Right ventricle myocardium superior (tissue), 1 donor: ENCODE measurements at regions not wholly inside any gene's neighbourhood (a gene's known extent, or its start where the extent isn't known, plus 50 kb on each side); places are given as distances from the start of the nearest gene placed in this dataset.

ENCODE experiments used
- ATAC-seq: fragments of 200-7000 bp; cut with Tn5 transposase; one replicate; pipeline ENCODE4 v1.9.1; 2020; ENCODE audit warnings: mild to moderate bottlenecking; ENCODE audit not compliant: poor library complexity
- DNase-seq: peaks from one replicate; pipeline ENCODE4 v3.0.0-alpha.2; 2020
- intact Hi-C: fragments of 100-400 bp; cut with DNase I; formaldehyde crosslinking; loops from one replicate; pipeline ENCODE4 v1.11.2; 2022
- donor health status: DM: no; HTN: yes; CAD: no; lungs with severe emphysema.

DNA sequence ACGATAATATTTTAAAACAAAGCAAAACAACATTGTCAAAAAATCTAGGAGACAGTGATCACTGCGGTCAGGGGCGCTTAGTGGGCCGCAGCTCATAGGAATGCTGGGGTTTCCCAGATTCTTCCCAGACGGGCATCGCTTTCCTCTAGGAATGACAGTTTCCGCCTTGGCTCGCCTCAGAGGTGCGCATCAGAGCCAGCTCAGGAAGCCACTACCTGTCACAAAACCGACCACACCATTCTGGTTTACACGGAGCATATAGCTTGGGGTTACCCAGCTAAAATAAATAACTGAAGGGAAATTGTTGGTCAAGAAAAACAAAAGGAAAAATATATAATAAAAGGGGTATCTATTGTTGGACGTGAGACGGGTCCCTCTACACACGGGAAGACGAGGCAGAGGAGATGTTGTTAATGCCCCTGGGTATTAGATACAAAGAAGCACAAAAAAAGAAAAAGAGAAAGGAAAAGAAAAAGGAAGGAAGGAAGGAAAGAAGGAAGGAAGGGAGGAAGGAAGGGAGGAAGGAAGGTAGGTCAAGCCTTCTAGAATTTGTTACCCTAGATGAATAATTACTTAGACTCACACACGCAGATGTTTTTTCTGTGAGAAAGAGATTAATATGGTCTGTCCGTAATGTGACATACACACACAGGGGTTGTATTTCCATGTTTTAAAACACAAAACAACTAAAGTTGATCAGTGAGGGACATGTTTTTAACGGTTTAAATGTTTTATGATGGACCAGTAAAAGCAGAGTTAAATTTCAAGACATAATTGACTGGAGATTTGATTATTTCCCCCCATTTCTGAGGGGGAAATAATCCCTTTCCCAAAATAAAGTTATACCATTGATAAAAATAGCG, 292.4 kb upstream of the NFE2L3 start:
- no peak for ATAC-seq
- DNase-seq, result no peak
- intact Hi-C loops, result no loop called here

DNA sequence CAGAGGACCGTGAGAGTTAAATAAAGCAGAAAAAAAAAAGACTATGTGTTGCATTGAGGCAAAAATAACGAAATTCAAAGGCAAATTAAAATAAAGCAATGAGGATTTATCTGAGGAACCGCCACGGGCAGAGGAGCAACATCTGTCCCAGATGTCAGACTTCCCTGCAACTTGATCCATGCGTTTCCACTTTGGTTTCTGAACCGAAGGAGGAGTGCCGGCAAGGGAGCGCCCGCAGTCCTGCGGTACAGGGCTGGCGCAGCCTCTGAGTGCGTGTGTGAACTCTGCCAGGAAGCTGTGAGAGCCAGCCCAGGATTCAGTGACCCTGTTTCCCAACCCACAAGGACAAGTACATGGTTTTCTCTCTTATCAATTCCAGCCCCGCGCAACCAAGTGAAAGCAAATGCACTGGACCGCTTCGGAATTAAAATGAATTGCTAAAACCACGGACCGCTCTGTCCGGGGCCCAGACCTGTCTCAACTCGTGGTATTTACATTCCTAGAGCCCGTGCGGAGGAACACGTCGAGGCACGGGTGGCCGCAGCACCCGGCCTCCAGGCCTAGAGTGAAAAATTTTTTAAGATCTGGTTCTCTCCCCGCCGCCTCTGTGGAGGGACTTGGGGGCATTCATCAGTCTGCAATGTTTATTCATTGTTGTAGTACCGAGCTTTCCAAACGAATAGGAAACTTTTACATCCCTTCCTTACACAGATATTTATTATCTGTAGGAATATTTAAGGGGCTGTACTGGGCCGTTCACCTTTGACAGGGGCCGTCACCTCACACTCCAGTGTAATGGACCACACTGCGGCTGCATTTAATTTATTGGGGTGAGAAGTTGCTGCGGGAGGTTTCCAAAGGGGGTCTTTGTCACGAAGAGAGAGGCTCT, 291.5 kb upstream of the NFE2L3 start:
- intact Hi-C loops, result no loop called here
- ATAC-seq (no peak), DNase-seq (no peak)

DNA sequence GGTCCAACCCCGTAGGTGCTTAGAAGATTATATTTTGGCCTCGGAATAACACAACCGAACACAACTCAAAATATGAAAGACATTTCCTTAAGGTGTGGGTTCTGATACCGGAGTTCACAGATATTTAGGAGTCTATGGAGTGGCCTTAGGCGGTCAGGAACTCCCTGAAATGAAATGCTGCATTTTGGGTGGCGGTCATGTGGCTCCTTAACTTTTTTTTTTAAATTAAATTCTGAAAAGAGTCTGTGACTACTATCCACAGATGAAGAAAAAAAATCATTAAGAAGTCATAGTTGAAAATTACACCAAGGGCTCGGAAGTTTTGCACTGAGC, 290.9 kb upstream of the NFE2L3 start:
- DNase-seq (no peak), ATAC-seq (no peak)

DNA sequence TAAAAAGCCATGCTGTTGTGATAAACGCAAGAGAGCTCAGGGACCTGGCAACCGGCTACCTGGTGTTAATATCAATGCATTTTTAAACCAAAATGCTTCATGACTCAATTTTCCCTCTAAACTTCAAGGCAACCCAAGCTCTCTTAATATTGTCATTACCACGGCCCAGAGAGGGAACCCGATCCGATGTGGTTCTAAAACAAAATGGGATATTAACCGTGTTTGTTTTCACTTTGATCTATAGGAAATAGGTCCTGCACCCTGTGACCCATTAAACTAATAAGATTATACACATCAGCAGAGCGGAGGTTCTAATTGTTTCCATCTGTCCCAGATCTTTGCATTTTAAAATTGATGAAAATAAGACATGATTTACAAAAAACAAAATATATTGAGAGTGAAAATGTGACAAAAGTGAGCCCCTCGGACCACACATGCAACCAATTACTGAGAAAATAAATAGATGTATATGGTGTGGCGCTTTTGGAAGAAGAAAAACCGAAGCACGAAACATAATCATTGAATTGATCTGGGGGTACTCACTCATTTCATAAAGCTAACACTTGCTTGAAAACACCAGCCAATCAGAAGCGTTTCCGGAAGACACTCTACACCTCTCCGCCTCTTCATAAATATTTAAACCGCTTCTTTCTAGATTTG, 290.3 kb upstream of the NFE2L3 start:
- DNase-seq, result no peak
- no peak for ATAC-seq
- intact Hi-C loops, result no loop called here

More for the DNA sequence above, 290.9 kb upstream of the NFE2L3 start:
- intact Hi-C loops, result no loop called here

DNA sequence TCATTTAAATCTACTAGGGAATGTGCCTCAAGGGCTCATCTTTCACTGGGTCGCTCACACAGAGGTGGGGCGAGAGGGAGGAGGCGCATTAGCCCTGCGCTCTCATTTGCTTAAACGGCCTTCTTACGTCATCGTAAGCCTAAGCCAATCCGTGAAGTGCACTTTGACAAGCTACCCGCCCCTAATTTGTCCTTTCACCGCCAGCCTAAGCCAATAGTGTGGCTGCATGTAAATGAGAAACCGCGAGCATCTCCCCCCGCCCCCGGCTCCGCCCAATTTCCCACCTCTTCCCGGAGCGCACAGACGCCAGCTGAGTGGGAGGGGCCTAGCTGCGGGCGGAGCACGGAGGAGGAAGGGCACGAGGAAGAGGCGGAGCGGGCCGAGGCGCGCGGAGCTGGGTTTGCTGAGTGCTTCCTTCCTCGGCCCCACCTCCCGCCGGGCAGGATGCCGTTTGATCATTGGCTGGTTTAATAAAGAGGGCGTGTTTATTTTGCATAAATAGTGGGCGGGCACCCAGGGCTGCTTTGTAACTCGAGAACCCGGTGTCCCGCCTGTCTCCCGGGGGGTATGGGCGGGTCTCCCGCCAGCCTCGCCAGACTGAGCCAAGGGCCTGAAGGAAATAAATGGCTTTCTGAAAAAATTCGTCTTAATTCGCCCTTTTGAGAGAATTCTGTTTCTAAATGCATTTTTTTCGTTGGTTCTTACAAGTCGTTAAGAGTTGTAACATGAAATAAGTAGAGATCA, 289.6 kb upstream of the NFE2L3 start:
- ATAC-seq (peak; percentile 84), DNase-seq (peak; percentile 91)
- intact Hi-C loops, result no loop called here

DNA sequence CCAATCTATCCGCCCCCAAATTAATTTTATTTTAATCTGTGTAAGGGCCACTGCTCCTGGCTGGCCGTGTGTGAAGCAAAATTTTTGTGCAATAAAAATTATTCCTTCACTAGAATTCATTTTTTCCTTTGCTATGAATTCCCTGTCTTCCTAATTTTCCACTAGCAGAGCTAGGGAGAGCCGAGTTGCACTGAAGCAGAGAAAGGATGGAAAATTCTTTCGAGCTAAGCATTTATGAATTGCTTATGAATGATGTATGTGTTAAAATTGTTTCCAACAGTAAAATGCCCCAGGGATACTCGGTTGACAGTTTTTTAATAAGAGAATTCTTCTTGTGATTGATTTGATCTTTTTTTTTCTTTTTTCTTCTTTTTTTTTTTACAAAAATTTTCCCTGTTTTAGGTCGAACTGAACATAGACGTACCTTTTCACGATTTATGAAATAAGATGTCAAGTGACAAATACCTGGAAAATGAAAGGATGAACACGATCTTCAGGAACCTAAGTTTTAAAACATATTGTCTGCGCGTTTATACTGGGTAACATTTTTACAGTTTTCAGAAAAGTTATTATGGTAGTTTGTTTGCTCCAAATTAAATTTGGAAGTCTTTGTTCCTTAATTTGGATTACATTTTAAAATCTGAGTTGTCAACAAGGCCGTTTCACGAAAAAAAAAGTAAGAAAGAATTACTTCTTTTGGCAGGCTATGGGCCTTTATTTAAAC, 288.8 kb upstream of the NFE2L3 start:
- DNase-seq (no peak), ATAC-seq (no peak)
- intact Hi-C loops, result no loop called here

DNA sequence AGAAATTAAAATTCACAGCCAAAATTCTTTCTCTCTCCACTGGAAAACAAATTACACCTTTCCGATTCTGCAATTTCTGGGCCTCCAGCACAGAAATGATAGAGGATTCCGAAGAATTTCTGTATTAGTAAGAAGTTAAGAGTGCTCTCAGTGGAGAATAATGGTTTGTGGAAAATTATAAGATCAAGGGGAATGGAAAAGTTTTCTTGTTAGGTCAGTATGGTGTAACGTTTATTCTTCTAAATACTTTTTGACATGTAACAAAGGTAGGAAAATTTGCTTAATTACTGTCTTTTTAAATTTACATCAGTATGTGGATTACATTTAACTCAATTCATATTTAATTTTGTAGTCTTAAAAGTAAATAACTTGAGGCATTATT, 288.3 kb upstream of the NFE2L3 start:
- ATAC-seq (no peak), DNase-seq (no peak)
- intact Hi-C loops, result no loop called here

DNA sequence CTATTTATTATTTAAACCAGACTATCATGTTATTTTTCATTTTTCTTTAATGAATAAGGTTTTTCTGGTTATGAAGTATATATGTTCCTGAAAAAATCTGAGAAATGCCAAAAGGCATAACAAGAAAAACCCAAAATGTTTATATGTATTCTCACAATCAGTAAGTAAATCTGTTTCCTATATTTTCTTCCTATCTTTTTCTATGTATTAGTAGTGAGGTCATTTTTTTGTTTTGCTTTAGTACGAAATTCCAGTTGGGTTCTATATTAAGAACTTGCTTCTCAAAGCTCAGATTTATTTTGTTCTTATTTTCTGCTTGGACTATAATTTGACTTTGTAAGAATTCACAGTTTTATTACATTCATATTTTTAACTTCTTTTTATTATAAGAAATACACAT, 287.5 kb upstream of the NFE2L3 start:
- intact Hi-C loops, result no loop called here
- no peak for DNase-seq
- ATAC-seq, result no peak

DNA sequence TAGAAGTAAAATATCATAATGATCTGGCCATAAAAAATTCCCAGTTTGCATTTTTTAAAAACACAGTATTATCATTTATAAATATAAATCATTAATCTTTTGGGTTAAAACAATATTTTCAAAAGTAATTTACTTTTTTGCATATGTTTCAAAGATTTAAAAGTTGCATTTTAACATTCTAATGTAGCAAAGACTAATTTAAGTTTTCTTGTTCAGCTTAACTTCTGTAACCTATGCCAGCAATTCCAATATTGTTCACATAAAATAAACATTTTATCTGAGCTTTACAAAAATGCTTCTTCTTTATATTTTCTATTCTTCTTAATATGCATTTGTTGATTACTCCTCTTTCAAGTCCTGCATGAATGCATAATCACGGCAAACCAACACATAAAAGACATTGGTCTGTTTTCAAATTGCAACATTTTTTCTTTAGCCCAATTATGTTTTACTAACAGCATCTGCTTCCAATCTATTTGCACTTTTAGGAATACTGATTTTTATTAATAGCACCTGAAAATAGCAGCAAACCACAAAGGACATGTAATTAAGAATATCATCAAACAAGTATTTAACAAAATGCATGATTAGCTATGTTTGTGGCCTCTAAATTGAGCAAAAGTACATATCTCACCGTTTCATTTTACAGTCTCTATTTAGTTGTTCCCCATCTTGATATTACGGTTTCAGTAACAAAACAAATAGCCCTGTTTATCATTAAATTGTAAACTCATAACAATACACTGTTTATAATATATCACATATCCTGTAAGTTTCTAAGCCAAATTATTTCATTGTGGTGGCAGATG, 286.9 kb upstream of the NFE2L3 start:
- intact Hi-C loops, result no loop called here
- ATAC-seq (no peak), DNase-seq (no peak)

DNA sequence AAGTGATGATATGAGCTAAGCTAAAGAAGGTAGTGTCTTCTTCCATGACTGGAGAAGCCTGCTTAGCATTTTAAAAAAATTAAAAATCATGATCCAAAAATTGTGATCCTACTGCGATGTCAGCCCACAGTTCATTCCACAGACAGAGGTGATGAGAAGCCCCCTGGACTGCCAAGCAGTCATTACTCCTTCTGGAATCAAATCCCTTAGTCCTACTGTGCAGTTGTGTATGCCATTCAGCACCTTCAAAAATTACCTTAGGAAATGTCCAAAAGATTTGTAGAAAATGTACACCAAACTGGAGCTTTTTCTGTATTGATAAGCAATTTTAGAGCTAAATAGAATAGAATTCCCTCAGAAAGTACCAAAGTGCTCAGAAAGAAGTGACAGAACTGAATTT, 283.5 kb upstream of the NFE2L3 start:
- intact Hi-C loops, result no loop called here
- no peak for ATAC-seq
- no peak for DNase-seq

DNA sequence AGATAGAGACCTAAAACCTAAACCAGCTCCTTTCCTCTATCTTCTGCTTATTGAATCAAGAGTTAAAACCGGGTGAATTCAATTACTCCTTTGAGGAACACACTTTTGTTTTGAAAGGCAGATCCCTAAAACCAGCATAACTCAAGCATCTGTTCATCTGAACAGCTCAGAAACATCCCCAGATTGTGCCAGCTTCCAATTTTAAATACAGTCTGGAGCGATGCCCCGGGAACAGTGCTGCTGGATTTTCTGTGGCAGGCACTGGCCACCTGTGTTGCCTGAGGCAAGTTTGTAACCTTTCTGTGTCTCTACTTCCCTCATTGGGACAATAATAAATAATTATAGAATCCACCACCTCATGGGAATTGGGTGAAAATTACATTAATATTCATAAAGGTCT, 281.4 kb upstream of the NFE2L3 start:
- no peak for DNase-seq
- intact Hi-C loops, result no loop called here
- no peak for ATAC-seq

DNA sequence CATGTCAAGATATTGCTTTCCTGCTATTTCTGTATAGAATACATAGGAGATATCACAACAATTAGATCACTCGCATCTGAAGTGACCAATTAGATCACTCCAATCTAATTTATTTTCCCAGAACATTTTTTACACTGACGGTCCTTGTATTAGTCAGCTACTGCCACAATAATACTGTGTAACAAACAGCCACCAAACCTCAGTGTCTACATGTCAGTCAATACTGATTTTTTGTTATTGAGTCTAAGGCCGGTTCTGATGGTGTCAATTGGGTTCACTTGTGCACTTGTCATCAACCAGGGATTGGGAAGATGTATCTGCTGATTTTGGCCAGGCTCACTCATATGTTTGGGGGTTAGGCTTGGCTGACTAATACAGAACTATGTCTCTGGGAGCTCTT, 275.9 kb upstream of the NFE2L3 start:
- no peak for DNase-seq
- ATAC-seq, result no peak
- intact Hi-C loops, result no loop called here

DNA sequence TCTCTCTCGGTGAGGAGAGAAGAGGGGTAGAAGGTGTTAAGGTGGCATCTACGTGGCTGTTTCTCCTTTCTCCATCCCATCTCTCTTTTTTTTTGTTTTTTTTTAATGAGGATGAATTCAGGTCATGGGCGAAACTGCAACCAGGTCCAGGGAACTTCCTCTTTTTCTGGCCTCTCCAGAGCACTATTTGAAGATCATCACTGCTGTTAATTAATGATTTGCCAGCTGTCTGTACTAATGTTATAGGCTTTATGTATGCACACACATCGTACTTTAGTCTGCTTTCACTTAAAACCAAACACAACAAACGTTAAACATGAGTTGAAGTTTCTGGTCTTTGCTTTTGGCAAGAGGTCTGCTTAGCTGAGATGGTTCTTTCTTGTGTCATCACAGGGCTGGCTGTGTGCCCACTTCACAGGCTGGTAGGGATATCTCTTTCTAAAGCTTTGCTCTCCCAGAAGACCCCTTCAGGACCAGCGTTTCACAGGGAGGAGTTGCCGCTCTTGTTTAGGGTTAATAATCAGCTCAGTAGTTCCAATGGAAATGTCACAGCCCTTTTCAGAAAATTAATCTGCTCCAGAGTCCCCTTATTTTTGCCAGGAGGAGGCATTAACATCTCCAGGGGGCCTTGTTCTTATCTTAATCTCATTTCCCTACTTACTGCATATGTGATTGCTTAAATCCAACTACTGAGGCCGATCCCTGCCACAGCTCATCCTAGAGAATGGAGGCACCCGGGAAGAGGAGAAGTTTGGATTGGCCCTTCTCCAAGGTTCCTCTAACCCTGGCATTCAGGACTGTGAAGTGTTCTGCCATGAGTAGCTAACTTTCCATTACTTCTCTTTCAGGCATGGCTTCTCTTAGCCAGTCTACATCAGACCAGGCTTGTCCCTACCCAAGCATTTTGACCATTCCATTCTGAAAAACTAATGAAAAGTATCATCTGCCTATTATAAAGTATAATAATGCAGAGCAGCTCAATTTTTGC, 273.9 kb upstream of the NFE2L3 start:
- intact Hi-C loops, result no loop called here
- DNase-seq (no peak), ATAC-seq (no peak)

DNA sequence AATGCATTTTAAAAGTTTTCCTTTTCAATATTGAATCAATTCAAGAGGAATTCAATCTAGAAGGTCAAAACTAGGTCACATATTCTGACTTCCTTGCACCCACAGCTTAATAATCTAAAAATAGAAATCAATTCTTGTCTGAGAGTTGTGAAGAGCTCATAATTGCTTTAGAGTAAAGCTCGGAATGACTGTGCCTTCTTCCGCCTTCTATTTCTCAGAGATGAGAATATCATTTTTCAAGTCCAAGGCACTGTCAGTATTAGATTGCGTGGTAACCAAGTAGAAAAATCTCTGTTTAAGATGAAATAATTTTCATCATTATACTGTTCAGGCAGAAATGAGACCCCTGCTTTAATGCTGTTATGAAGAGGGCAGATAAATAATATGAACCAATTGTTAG, 272.2 kb upstream of the NFE2L3 start:
- ATAC-seq (no peak), DNase-seq (no peak)
- intact Hi-C loops, result no loop called here

DNA sequence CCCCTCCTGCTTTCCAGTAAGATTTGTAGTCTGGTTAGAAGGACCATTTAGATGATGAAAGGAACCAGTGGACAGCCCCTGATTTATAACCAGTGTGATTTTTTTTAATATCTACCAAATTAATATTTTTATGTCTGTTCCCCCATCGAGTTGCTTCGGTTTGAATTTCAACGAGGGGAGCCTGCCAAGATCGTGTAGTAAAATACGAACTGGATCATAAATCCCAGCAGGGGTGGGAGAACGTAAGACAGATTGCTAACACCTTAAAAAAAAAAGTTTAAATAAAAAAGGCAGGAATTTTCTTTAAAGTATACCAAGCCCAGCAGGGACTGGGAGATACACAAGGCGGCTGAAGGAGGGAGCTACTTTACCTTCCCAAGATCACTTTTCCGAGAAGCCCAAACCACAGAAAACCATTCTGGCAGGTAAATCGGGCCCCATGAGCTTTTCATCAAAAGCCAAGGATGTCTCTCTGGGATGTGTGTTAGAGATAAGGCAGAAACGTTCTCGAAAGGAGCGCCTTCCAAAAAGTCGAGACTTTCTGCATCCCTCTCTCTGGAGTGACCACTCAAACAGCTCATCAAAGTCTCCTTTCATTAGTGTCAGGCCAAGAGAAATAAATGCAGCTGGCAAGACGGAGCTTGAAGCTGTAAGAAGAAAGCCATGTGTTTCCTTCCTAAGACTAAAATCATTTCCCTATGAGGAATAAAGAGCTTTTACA, 270.5 kb upstream of the NFE2L3 start:
- intact Hi-C loops, result no loop called here
- ATAC-seq, result no peak
- DNase-seq, result no peak
